Hepatocyte (in vitro differentiated cells): ENCODE measurements at regions not wholly inside any gene's neighbourhood (a gene's known extent, or its start where the extent isn't known, plus 50 kb on each side); places are given as distances from the start of the nearest gene placed in this dataset.

Experiments used
- DNase-seq: peaks from one replicate; pipeline ENCODE4 v3.0.0-alpha.2; 2016; ENCODE audit warnings: low spot score
- H2AFZ ChIP-seq: fragments of 200-600 bp; sonication (generic); 2 replicates; pipeline ENCODE4 v1.6.0; 2016; ENCODE audit warnings: antibody characterized with exemption, mild to moderate bottlenecking
- H3K27ac ChIP-seq: fragments of 200-600 bp; sonication (generic); 2 replicates; pipeline ENCODE4 v1.5.1; 2016; ENCODE audit warnings: mild to moderate bottlenecking
- H3K27me3 ChIP-seq: fragments of 200-600 bp; sonication (generic); 2 replicates; pipeline ENCODE4 v1.6.1; 2016
- H3K36me3 ChIP-seq: fragments of 200-600 bp; sonication (generic); replicated peaks from 2 replicates; pipeline ENCODE4 v1.5.1; 2016; ENCODE audit warnings: low read depth; ENCODE audit not compliant: insufficient read depth
- H3K4me1 ChIP-seq: fragments of 200-600 bp; sonication (generic); 2 replicates; pipeline ENCODE4 v1.5.1; 2016; ENCODE audit warnings: mild to moderate bottlenecking, moderate library complexity; ENCODE audit not compliant: insufficient read depth
- H3K4me2 ChIP-seq: fragments of 200-600 bp; sonication (generic); 2 replicates; pipeline ENCODE4 v1.6.0; 2016
- H3K4me3 ChIP-seq: fragments of 200-600 bp; sonication (generic); 2 replicates; pipeline ENCODE4 v1.5.1; 2016; ENCODE audit warnings: mild to moderate bottlenecking
- H3K79me2 ChIP-seq: fragments of 200-600 bp; sonication (generic); 2 replicates; pipeline ENCODE4 v1.6.0; 2017; ENCODE audit warnings: mild to moderate bottlenecking
- H3K9me2 ChIP-seq: fragments of 200-600 bp; sonication (generic); replicated peaks from 2 replicates; pipeline ENCODE4 v1.6.0; 2017; ENCODE audit warnings: mild to moderate bottlenecking; ENCODE audit not compliant: insufficient read depth
- H3K9me3 ChIP-seq: fragments of 200-600 bp; sonication (generic); 2 replicates; pipeline ENCODE4 v1.5.1; 2016; ENCODE audit warnings: low read depth, mild to moderate bottlenecking
- H4K20me1 ChIP-seq: fragments of 200-600 bp; sonication (generic); 2 replicates; pipeline ENCODE4 v1.6.0; 2016; ENCODE audit warnings: mild to moderate bottlenecking; ENCODE audit not compliant: insufficient read depth, poor library complexity, severe bottlenecking
- CTCF ChIP-seq: fragments of 200-600 bp; sonication (generic); IDR thresholded peaks from 2 replicates; pipeline ENCODE4 v1.5.1; 2016; ENCODE audit warnings: antibody characterized with exemption, mild to moderate bottlenecking; ENCODE audit not compliant: poor library complexity
- EZH2 ChIP-seq: fragments of 200-600 bp; sonication (generic); IDR thresholded peaks from 2 replicates; pipeline ENCODE4 v1.6.1; 2016; ENCODE audit warnings: antibody characterized with exemption, mild to moderate bottlenecking, borderline replicate concordance
- EZH2phosphoT487 ChIP-seq: fragments of 200-600 bp; sonication (generic); IDR thresholded peaks from one replicate; pipeline ENCODE4 v1.6.1; 2018; ENCODE audit warnings: antibody characterized with exemption, mild to moderate bottlenecking, low read depth, moderate library complexity; ENCODE audit not compliant: unreplicated experiment, severe bottlenecking
- WGBS: methylation state at CpG from one replicate; pipeline ENCODE4 v1.1.6; 2016; ENCODE audit warnings: low lambda C conversion rate; ENCODE audit errors: missing lambda C conversion rate; 5-methylcytosine and 5-hydroxymethylcytosine counted together

GRCh38 chr4:1516881-1517480 lies 110.7 kb upstream of the NKX1-1 start:
- peaks cover 3% of the 10 kb centered on the region for H3K27me3 ChIP-seq
- no peaks in the 10 kb centered on the region for H3K4me1 ChIP-seq
- H2AFZ ChIP-seq = no peak overlapping the region
- WGBS = 75% methylated on average over 14 of the region's 15 CpGs
- H4K20me1 ChIP-seq = no peaks in the 10 kb centered on the region
- H3K4me2 ChIP-seq = no peak overlapping the region
- no peak for DNase-seq
- no peaks in the 10 kb centered on the region for H3K9me3 ChIP-seq
- no peaks in the 10 kb centered on the region for H3K79me2 ChIP-seq
- H3K4me3 ChIP-seq = no peak overlapping the region
- TF ChIP-seq EZH2phosphoT487 = no peak
- TF ChIP-seq EZH2 = no peak
- no peak for TF ChIP-seq CTCF
- H3K36me3 ChIP-seq = no peaks in the 10 kb centered on the region
- no peak overlapping the region for H3K27ac ChIP-seq
- no peaks in the 10 kb centered on the region for H3K9me2 ChIP-seq

GRCh38 chr4:1516261-1516660 lies 110.0 kb upstream of the NKX1-1 start:
- H3K36me3 ChIP-seq = no peaks in the 10 kb centered on the region
- H3K4me2 ChIP-seq = no peak overlapping the region
- TF ChIP-seq EZH2phosphoT487 = no peak
- TF ChIP-seq EZH2 = no peak
- no peak for TF ChIP-seq CTCF
- no peak overlapping the region for H2AFZ ChIP-seq
- H4K20me1 ChIP-seq = no peaks in the 10 kb centered on the region
- WGBS = 63% methylated on average over 10 of the region's 10 CpGs
- H3K9me3 ChIP-seq = no peaks in the 10 kb centered on the region
- H3K79me2 ChIP-seq = no peaks in the 10 kb centered on the region
- H3K4me3 ChIP-seq = no peak overlapping the region
- DNase-seq = no peak
- H3K27me3 ChIP-seq = no peaks in the 10 kb centered on the region
- H3K9me2 ChIP-seq = no peaks in the 10 kb centered on the region
- no peak overlapping the region for H3K27ac ChIP-seq
- no peaks in the 10 kb centered on the region for H3K4me1 ChIP-seq

DNA sequence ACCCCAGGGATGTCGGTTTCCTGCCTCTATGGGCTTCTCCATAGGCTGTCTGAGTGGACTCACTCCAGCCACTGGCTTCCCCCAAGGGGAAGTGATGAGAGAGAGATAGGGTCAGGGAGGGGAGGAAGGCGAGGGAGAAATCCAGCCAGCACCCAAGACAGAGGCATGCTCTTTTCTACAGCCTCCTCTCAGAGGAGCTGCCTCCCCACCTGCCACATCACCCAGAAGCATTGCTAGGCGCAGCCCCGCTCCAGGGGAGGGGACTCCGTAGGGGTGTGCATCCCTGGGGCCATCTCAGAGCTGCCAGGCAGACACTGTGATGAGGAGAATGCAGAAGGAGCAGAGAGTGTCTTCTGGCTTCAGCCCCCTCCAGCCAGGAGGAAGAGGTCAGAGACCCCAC lies 109.5 kb upstream of the NKX1-1 start:
- Histone ChIP-seq H3K36me3 (no peaks in the 10 kb centered on the region), H3K79me2 (no peaks in the 10 kb centered on the region), H4K20me1 (no peaks in the 10 kb centered on the region), H3K4me2 (no peak overlapping the region), H2AFZ (no peak overlapping the region), H3K27me3 (no peaks in the 10 kb centered on the region), H3K9me3 (no peaks in the 10 kb centered on the region), H3K27ac (no peak overlapping the region), H3K4me3 (no peak overlapping the region), H3K9me2 (no peaks in the 10 kb centered on the region), H3K4me1 (no peaks in the 10 kb centered on the region)
- DNase-seq = no peak
- TF ChIP-seq EZH2phosphoT487 (no peak), CTCF (no peak), EZH2 (no peak)
- 90% methylated on average over 5 of the region's 5 CpGs for WGBS

GRCh38 chr4:1515156-1515555 lies 108.9 kb upstream of the NKX1-1 start:
- TF ChIP-seq CTCF (no peak), EZH2 (no peak), EZH2phosphoT487 (no peak)
- no peak overlapping the region for H2AFZ ChIP-seq
- no peaks in the 10 kb centered on the region for H3K4me1 ChIP-seq
- no peaks in the 10 kb centered on the region for H3K36me3 ChIP-seq
- DNase-seq = no peak
- no peaks in the 10 kb centered on the region for H3K9me2 ChIP-seq
- no peaks in the 10 kb centered on the region for H3K9me3 ChIP-seq
- H3K79me2 ChIP-seq = no peaks in the 10 kb centered on the region
- no peak overlapping the region for H3K4me2 ChIP-seq
- H4K20me1 ChIP-seq = no peaks in the 10 kb centered on the region
- no peaks in the 10 kb centered on the region for H3K27me3 ChIP-seq
- H3K27ac ChIP-seq = no peak overlapping the region
- H3K4me3 ChIP-seq = no peak overlapping the region
